Fibroblast of the conjunctiva (primary cell): ENCODE measurements at regions not wholly inside any gene's neighbourhood (a gene's known extent, or its start where the extent isn't known, plus 50 kb on each side); places are given as distances from the start of the nearest gene placed in this dataset.
"Not testable (repeated sequence)": the region's sequence is repeated elsewhere in the genome, so short reads cannot be mapped to it uniquely, and the experiment has no call there.

Experiments
- DNase-seq: peaks from one replicate; pipeline ENCODE4 v3.0.0-alpha.2; 2010; ENCODE audit warnings: low read depth

DNA sequence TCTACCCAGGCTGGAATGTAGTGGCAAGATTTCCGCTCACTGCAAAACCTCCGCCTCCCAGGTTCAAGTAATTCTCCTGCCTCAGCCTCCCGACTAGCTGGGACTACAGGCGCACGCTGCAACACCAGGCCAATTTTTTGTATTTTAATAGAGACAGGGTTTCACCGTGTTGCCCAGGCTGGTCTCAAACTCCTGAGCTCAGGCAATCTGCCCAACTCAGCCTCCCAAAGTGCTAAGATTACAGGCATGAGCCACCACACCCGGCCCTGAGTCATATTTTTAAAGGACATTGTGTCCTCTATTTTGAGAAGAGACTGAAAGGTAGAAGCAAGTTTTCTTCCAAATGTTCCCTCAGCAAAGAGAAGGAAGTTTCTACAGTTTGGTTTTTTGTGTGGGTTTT lies 227.1 kb downstream of the KCTD12 start:
- DNase-seq: not testable (repeated sequence)

DNA sequence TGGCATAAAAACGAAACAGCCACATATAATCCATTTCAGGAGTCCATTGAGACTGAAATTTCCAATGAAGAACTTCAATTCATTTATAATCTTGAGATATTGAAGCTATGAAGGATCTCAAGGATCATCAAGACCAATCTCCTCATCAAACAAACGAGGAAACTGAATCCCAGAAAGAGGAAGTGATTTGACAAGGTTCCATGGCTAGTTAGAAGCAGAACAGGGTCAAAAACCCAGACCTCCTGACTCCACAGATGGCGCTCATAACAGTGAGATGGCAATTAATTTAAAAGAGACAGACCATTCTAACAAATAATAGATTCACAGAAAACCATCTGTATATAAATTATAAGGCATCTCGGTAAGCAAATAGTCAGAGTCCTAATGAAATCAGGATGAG lies 229.7 kb downstream of the KCTD12 start:
- no peak for DNase-seq

DNA sequence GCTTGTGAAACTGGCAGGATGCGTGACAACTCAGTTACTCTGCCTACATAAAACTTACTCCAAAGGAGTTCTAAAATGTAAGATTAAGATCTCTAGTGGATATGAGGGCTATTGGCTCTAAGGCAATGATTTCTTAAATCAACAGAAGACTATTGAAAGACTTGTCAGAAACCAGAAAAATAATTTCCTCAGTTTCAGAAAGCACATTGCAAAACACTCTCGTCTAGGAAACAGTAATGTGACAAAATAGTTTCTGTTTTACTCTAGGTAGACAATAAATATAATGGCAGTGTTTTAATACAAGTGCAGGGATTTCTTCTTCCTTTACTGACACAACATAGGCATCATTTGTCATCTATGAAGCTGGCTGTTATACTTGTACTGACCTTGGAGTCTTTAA lies 230.1 kb downstream of the KCTD12 start:
- DNase-seq: no peak

DNA sequence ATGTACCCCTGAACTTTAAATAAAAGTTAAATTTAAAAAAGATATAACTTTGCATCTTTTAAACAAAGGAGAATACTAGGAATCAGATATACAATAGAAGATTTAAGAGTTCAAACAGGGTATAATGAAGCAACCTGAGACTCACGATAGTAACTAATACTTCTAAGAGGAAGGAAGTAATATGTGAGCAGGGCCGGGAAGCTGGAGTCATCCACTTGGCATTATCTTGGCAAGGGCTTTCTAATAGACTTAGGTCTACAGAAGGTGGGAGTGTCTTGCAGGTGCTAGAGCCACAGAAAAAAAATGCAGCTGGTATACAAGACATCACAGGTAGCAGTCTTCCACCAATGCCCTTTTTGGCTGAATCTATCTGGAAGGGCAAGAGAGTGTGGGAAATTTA lies 231.9 kb downstream of the KCTD12 start:
- no peak for DNase-seq

DNA sequence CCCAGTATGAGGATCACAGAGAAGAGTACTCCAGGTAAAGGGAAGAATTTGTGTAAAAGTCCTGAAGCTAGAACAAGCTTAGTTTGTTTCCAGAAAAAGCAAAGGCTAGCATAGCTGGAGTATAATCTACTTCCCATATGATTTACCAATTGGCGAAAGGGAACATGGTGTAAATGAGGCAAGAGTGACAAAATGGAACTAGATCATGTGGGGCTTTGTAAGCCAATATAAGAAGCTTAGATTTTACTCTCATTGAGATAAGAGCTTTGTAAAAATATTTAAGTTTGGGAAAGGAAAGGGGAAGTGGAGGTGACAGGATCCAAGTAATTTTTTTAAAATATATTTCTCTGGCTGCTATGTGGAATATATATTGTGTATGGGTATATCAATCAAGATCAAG lies 234.9 kb downstream of the KCTD12 start:
- DNase-seq: no peak

DNA sequence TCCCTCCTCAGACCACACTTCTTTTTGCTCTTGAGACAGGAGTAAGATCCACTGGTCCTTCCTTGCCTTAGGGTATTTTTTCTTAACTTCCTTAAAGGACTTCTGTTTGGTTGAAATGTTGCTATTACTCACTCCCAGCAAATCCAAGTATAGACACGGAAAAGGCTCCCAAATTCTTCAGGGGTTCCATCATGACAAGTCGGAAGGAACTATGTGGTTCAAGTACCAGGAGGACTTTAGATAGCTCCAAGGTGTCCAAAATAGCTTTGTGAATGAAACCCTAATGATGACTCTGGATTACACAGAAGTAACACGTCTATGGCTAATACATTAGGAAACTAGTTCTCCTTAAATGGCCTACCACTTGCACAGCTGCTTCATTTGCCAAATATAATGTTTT lies 238.7 kb downstream of the KCTD12 start:
- DNase-seq: no peak

DNA sequence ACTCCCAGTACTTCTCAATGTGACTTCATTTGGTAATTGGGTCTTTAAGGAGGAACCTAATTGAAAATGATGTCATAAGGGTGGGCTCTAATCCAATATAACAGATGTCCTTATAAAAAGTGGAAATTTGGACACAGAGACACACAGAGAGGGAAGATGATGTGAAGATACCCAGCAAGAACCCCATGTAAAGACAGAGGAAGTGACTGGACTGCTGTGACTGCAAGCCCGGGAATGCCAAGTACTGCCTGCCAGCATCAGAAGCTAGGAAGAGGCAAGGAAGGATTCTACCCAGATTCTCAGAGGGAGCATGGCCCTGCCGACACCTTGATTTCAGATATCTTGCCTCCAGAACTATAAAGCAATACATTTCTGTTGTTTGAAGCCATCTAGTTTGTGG lies 239.3 kb downstream of the KCTD12 start:
- no peak for DNase-seq

DNA sequence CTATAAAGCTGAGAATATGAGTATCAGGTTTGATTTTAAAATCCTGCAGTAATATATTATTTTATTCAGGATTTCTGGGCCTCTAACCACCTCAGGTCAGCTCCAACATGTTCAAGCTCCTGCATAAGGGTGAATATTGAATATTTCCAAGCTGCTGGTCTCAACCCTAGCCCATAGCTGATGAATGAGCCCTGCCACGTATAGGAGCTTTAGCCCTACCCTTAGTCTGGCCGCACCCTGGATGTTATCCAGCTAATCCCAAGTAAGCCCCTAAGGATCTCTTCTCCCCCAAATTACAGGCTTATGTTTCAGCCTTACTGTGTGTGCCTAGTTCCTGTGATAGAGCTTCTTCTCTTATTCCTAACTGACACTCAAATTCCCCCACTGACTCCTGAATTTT lies 240.6 kb downstream of the KCTD12 start:
- DNase-seq: no peak

DNA sequence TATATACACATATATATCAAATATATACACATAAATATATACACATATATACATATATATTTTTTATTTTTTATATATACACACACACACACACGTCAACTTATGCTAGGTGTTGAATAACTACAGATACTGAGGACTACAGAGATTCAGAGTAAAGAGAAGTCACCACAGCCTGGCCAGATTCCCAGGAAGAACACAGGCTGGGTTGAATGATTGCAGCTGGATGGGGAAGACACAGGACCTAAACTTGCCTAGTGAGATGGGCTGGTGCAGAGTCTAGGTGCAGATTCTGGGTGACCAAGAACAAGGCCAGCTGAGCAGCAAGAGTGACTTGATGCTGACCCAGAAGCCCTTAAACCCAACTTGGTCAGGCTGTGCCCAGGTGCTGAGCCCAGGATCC lies 241.3 kb downstream of the KCTD12 start:
- DNase-seq: no peak

DNA sequence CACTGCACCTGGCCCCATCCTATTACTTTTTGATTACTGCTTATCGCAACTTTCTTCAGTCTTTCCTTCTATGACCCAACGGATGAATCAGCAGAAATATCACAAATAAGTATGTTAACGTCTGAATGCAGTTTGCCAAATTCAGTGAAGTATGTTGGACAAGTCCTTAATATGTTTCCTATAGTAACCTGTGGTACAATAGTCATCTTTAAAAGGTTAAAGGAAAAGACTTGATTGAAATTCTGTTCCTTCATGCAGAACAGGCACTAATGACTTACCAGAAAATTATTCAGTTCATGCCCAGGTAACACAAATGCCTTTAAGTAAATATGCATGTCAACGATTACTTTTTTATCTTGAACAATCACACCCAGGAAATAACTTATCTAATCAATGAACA lies 242.6 kb downstream of the KCTD12 start:
- DNase-seq: no peak

DNA sequence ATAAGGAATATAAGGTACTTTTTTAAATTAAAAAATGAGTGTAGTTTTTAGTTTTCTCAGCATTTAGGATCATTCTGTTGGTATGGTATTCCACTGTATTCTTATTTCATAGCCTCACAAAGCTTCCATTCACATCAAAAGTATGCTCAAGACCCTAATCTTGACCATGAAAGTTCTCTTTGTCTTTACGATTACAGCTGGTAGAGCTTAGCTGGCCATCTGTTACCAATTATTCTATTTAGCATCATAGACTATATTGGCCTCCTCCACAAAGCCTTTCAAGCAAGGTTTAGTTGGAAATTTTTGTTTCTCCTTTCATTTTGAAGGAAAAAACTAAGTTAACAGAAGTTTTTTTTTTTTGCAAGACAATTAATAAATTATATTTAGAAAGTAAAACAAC lies 245.1 kb downstream of the KCTD12 start:
- DNase-seq: peak; percentile 29

DNA sequence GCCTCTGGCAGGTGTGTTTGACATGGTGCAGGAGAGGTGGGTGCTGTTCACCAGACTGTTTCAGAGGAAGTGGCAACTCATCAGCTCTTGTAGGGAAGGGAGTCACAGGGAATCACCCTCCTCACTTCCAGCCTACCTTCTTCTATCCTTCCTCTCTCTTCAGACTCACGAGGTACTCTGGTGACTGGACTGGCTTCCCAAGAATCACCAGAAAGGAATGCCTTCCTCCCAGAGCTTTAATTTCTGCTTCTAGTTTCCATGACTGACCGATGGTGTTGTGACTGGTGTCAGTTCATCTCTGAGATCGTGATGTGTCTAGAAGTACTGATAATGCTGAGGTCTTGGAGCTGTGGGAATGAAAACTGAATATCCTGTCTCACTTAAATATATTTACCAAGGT lies 247.3 kb downstream of the KCTD12 start:
- no peak for DNase-seq

DNA sequence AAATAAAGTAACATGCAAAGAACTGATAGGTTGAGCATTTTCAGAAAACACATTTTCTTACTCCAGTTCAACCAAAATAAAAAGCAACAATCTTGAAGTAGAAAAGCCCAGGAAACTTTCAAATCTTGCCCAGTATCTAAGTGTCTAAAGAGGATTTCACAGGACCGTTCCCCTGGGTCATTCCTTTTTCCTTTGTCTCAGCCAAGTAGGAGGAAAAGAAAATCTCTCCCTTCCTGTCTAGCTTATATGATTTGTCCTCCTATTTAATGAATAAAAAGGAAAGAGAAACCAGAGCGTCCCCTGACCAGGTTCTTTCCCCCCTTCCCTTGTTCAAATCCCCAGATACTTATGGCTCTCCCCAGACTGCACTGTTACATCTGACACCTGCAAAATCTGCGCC lies 248.0 kb downstream of the KCTD12 start:
- peak; percentile 12 for DNase-seq

DNA sequence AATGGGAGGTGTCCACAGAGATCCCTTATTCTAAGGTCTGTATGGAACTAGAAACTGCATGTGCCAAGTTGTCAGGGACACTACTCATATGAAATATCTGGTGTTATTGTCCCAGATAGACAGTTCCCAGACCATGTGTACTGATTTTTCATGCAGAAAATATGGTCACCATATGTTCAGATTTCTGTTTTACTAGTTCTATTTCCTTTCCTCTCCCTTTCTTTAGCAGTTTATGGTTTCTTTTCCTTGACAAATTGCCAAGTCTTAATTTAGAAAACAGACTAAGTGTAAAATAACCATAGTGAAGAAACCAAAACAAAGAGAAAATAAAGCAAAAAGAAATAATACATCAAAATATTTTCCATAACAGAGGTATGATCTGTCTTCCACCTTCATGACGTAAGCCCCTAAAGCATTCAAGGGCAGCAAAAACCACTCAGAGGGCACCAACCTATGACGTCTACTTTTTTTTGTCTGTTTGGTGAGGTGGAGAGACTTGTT lies 248.5 kb downstream of the KCTD12 start:
- peak; percentile 13 for DNase-seq

DNA sequence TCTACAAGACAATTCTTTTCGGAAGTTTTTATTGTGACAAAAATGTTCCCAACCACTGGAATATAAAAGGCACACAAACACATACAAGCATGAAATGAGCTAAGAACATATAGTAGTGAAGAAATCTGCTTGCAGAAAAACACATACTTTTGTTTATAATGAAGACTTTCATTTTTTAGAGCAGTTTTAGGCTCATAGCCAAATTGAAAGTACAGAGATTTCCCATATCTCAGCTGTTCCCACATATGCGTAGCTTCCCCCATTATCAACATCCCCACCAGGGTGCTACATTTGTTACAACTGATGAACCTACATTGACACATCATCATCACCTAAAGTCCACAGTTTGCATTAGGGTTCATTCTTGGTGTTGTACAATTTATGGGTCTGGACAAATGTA lies 249.4 kb downstream of the KCTD12 start:
- DNase-seq: no peak

DNA sequence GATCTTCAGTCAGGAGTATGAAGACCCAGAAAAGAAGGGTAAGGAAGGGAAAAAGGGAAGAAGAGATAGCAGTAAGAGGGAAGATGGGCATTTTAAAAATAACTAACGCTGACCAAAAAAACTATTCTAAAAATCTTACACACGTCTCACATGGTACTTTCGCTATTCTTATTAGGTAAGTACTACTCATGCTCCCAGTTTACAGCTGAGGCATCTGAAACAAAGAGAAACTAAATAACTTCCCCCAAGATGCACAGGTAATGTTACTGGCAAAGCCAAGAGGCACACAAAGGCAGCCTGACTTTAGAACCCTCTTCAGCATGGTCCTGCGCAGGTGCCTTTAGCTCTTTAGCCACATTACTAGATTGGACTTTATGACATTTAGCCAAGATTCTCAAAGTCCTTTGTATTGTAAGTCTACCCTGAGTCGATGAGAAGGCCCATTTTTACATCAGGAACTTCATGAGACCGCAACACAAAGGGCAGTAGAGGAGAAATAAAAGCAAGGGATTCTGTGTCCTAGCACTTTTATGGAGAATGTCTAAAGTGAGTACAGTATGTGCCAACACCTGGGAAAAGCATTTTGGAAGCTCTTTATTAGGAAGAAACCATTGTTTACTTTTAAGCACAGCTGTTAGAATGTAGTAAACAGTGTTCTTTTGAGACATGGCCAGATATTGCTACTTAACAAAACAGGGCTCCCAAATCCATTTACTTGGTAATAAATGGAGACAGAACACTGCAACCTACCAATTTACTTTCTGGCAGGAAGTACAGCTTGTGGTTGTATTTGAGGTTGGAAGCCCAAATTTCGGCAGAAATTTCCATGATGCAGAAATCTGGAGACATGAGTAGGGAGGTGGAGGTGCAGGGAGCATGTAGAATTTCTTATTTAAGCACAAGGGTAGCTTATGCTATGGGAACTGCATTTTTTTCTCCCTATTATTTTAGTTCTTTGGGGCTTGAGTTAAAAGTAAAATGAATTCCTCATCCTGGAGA lies 250.7 kb downstream of the KCTD12 start:
- DNase-seq: no peak

DNA sequence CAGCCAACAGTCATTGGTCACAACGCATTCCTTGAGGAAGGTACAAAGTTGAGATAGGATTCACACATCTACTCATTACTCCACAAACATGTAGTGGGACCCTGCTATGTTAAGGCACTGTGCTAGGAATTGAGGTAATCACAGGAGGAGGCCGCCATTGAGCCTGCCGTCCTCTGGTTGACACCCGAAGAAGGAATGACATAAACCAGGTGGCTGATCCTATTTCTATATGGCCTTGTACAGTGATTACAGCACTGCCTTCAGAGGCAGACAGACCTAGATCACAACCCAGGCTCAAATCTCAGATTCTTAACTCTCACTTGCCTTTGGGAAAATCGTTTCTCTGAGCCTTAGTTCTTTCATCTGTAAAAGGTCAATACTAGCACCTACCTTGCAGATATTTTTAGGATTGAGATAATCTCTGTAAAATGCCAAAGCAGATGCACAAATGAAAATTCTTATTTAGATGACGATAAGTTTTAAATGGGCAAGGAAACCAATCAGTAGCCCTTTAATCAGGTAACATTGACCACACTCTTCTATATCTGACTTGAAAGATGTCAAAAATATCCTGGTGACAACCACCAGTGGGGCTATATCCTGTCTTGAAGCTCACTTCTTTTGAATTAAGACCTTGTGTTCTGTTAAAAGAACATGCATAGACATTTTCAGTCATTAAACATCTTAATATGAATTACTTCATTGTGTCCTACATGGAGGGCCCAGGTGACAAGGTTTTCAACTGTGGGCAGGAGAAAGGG lies 251.6 kb downstream of the KCTD12 start:
- DNase-seq: no peak

DNA sequence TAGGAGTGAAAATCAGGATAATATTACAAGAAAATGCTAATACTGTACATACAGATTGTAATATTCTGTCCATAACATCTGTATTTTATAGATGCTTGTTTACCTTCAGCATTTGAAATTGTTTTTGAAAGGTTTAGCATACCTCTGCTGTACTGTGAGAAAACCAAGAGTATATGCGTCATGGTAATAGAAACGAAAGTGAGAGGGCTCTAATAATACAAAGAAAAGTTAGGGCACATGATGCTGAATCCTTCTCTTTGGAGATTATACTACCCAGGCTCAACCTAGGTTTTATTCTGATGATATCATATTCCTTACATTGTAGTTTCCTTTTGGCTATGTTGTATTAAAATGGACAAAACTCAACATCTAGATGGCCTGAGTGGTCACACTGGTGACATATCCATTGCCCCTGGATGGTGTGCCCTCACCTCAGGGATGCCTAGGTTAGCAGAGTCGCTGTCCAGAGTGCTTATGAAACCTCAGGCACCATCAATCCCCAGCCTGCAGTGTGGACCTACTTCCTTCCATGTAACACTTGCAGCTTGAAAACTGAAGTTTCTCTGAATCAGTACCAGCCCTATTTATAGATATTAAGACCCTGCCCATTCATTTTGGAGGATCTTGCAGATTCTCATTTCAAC lies 253.7 kb downstream of the KCTD12 start:
- DNase-seq: no peak

DNA sequence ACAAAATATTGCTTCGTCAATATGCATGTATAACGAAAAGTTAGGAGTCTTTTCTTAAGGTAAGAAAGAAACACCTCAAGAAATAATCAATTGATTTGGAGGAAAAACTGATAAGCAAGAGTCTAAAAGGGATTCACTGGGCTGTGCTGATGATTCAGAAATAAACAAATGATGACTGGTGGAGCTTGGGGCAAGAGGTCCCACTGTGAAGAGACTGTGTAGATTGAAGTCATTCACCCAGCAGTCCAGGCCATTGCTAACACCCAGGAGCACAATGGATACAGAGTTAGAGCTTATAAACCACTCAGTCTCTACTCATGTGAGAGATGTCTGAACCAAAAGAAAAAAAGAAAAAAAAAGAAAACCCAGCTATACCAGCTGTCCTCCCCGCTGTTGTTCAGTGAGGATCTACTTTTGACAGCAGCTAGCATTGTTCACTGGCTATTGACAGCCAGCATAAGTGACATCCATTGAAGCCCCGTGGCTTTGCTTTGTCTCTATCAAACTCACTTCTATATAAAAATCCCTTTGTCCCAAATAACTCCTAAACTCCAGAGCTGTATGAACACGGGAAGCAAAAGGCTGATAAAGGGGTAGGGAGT lies 255.5 kb downstream of the KCTD12 start:
- DNase-seq: no peak

DNA sequence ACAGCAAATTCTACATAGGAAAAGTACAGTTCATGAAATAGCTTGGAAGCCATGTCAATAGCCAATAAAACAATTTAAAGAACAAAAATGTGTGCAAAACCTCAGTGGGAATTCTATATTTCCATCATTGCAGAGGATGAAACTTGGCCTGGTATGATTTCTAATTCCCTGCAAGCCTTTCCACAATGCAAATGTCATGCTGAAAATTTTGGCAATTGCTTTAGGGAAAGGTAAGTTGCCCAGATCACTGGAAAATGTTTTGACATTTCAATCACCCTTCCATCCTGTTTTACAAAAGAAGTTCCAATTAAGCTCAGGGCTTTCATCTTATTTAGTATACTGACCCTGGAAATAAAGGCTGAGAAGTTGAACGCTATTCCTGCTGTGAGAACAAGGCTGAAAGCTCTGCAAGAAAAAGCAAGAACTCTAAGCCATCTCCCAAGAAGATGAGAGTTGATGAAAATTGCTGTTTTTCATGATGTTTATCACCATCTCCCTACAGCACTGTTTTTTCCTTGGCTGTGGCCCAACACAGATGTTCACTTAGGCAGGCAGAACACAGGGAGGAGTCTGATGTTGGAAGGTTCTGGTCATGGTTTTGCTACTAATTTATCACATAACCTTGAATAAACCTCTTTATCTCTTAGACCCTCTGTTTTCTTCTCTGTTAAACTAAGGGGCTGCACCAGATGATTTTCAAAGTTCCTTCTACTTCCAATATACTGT lies 263.7 kb downstream of the KCTD12 start:
- peak; percentile 30 for DNase-seq

DNA sequence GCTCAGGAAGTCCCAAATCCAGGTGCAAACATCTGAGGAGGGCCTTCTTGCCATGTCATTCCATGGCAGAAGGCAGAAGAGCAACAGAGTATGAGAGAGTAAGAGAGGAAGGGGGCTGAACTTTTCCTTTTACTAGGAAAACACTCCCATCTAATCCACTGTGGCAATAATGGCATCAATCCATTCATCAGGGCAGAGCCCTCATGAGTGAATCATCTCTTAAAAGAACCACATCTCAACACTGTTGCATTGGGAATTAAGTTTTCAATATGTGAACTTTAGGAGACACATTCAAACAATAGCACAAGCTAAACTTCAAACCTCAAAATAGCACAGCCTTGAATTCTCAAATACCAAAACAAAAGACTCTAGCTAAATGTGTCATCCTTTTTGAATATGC lies 264.5 kb downstream of the KCTD12 start:
- no peak for DNase-seq
